ENCODE measurements at regions not wholly inside any gene's neighbourhood (a gene's known extent, or its start where the extent isn't known, plus 50 kb on each side); places are given as distances from the start of the nearest gene placed in this dataset.

DNA sequence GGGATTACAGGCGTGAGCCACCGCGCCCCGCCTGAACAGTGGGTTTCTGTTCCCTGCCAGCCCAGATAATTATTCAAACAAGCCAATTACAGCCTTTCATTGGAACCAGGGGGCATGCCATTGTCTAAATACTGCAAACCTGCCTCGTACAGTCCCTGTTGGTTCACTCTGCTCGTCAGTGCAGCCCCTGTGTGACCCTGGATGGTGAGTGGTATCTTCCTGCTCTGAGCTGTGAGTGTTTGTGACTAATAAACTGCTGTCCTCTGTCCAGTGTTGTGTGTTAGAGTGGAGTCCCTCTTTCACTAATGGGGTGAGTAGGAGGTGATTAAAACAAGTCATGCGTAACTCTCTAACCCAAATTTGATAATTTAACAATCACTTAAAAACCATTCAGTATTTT lies 176.5 kb upstream of the FAM3C start:
- Histone ChIP-seq H3K9me2 (ENCODE audit: insufficient read depth) (no peaks in the 10 kb centered on the region), H3K27me3 (ENCODE audit: insufficient read depth, low read length) (no peaks in the 10 kb centered on the region), H3K4me2 (ENCODE audit: low read length) (no peak overlapping the region), H3K79me2 (ENCODE audit: insufficient read depth, low read length) (no peaks in the 10 kb centered on the region), H3K4me1 (ENCODE audit: control insufficient read depth in 1 of 2, insufficient read depth in 2 of 2, low read length in 2 of 2) (no peaks in the 10 kb centered on the region), H2AFZ (ENCODE audit: low read depth, low read length, poor library complexity, severe bottlenecking) (no peak overlapping the region), H3K9me3 (ENCODE audit: control insufficient read depth in 1 of 2, insufficient read depth in 1 of 2, low read depth in 1 of 2, low read length in 2 of 2) (no peaks in the 10 kb centered on the region), H3K36me3 (ENCODE audit: control insufficient read depth in 1 of 2, insufficient read depth in 2 of 2, low read length in 2 of 2) (no peaks in the 10 kb centered on the region), H4K20me1 (ENCODE audit: insufficient read depth) (no peaks in the 10 kb centered on the region), H3K9ac (ENCODE audit: low read length) (no peak overlapping the region), H3K4me3 (replicated peaks in 1 of 2; ENCODE audit: low read depth in 1 of 2, low read length in 2 of 2) (no peak overlapping the region), H3K27ac (ENCODE audit: low read depth, low read length) (no peak overlapping the region)
- ATAC-seq (no peak), DNase-seq (ENCODE audit: low read depth, low spot score) (no peak)
- POLR2A ChIA-PET, result no interaction called here
- no TSS peak for BruUV-seq (replicated peaks)
- RAD21 ChIA-PET (ENCODE audit: low non-redundant PET in 1 of 2, low total read pairs in 2 of 2, uncharacterized antibody in 2 of 2, unreplicated experiment in 2 of 2), result no interaction called here
- CTCF ChIA-PET, result no interaction called here
- TF ChIP-seq ELF1 (IDR thresholded peaks at IDR 0.05; ENCODE audit: borderline replicate concordance, low read depth), result no peak
- TF ChIP-seq JUND (IDR thresholded peaks at IDR 0.05), result no peak
- no peak for TF ChIP-seq ZNF274 (IDR thresholded peaks at IDR 0.05; ENCODE audit: low read depth, low read length)
- TF ChIP-seq, protein P1, sequence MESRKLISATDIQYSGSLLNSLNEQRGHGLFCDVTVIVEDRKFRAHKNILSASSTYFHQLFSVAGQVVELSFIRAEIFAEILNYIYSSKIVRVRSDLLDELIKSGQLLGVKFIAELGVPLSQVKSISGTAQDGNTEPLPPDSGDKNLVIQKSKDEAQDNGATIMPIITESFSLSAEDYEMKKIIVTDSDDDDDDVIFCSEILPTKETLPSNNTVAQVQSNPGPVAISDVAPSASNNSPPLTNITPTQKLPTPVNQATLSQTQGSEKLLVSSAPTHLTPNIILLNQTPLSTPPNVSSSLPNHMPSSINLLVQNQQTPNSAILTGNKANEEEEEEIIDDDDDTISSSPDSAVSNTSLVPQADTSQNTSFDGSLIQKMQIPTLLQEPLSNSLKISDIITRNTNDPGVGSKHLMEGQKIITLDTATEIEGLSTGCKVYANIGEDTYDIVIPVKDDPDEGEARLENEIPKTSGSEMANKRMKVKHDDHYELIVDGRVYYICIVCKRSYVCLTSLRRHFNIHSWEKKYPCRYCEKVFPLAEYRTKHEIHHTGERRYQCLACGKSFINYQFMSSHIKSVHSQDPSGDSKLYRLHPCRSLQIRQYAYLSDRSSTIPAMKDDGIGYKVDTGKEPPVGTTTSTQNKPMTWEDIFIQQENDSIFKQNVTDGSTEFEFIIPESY (IDR thresholded peaks at IDR 0.05; ENCODE audit: extremely low read depth, insufficient replicate concordance, low read length), result no peak
- TF ChIP-seq YY1 (IDR thresholded peaks at IDR 0.05; ENCODE audit: extremely low read depth, insufficient replicate concordance, low read depth, low read length), result no peak
- TF ChIP-seq FOSL1 (IDR thresholded peaks at IDR 0.05; ENCODE audit: low read depth), result no peak
- no peak for TF ChIP-seq ZFX (IDR thresholded peaks at IDR 0.05)
- TF ChIP-seq EZH2 (IDR thresholded peaks at IDR 0.05), result no peak
- TF ChIP-seq RAD21 (IDR thresholded peaks at IDR 0.05; ENCODE audit: low read depth), result no peak
- TF ChIP-seq TCF7L2 (IDR thresholded peaks at IDR 0.05; ENCODE audit: borderline replicate concordance, extremely low read depth, insufficient read depth, insufficient read length), result no peak
- intact Hi-C loops (cut with micrococcal nuclease), result no loop called here
